Esophagus squamous epithelium (tissue), 5 donors: ENCODE measurements at regions not wholly inside any gene's neighbourhood (a gene's known extent, or its start where the extent isn't known, plus 50 kb on each side); places are given as distances from the start of the nearest gene placed in this dataset.

ENCODE experiments used
- DNase-seq: peaks from one replicate; lab custom pipeline; 2025; lab: John Stamatoyannopoulos, UW
- H3K27ac ChIP-seq, 4 donors: fragments of 200-600 bp; sonication (generic); one replicate each; pipeline ENCODE4 v1.5.1; 2016 to 2019; ENCODE audit warnings: mild to moderate bottlenecking in 1 of 4
- H3K27me3 ChIP-seq, 4 donors: fragments of 200-600 bp; sonication (generic); 1 replicate in 3 of 4; 2 replicates in 1 of 4; pipeline versions ENCODE4 v1.5.1 to v1.6.0; 2017 to 2021; ENCODE audit warnings: antibody characterized with exemption in 1 of 4
- H3K36me3 ChIP-seq, 3 donors: fragments of 200-600 bp; sonication (generic); one replicate each; pipeline ENCODE4 v1.5.1; 2016 to 2019
- H3K4me1 ChIP-seq, 3 donors: fragments of 200-600 bp; sonication (generic); one replicate each; pipeline ENCODE4 v1.5.1; 2017 to 2019
- H3K4me3 ChIP-seq, 4 donors: fragments of 200-600 bp; sonication (generic); 1 replicate in 3 of 4; 2 replicates in 1 of 4; pipeline ENCODE4 v1.5.1; 2016 to 2019; ENCODE audit warnings: mild to moderate bottlenecking in 2 of 4, moderate library complexity in 1 of 4
- H3K9me3 ChIP-seq, 3 donors: fragments of 200-600 bp; sonication (generic); one replicate each; pipeline ENCODE4 v1.5.1; 2016 to 2019
- CTCF ChIP-seq, 6 experiments: fragments of 450-650 bp in 4 of 6; fragments of 200-600 bp in 2 of 6; sonication (generic) in 2 of 6; IDR thresholded peaks; one replicate each; pipeline ENCODE4 v1.5.1; 2016 to 2019; ENCODE audit warnings: antibody characterized with exemption in 6 of 6, mild to moderate bottlenecking in 4 of 6, moderate library complexity in 4 of 6
- POLR2A ChIP-seq, 4 donors: fragments of 450-650 bp; IDR thresholded peaks; one replicate each; pipeline ENCODE4 v1.6.1; 2017; ENCODE audit warnings: antibody characterized with exemption in 4 of 4, mild to moderate bottlenecking in 4 of 4, moderate library complexity in 3 of 4
- WGBS, 2 donors: methylation state at CpG; one replicate each; pipeline ENCODE4 v1.1.5; 2018; 5-methylcytosine and 5-hydroxymethylcytosine counted together
- intact Hi-C: fragments of 100-400 bp; cut with DNase I; formaldehyde crosslinking; loops from one replicate; pipeline ENCODE4 v1.15.0; 2022
- donor health status: DM: yes; HTN: yes; CAD: no.

GRCh38 chr16:17654142-17654541, 183.4 kb upstream of the XYLT1 start:
- no peaks in the 10 kb centered on the region for H3K4me1 ChIP-seq
- H3K36me3 ChIP-seq, result no peaks in the 10 kb centered on the region
- no peaks in the 10 kb centered on the region for H3K9me3 ChIP-seq
- no peak overlapping the region for H3K27ac ChIP-seq
- TF ChIP-seq CTCF (IDR thresholded peaks at IDR 0.05) (no peak), POLR2A (IDR thresholded peaks at IDR 0.05) (no peak)
- no peak for DNase-seq
- intact Hi-C loops, result no loop called here
- no peak overlapping the region for H3K4me3 ChIP-seq
- H3K27me3 ChIP-seq, result no peaks in the 10 kb centered on the region
- 50 to 51% methylated on average over 3 to 4 of the region's 4 CpGs for WGBS, 2 donors

- intact Hi-C loops, result no loop called here
- TF ChIP-seq CTCF (IDR thresholded peaks at IDR 0.05) (no peak), POLR2A (IDR thresholded peaks at IDR 0.05) (no peak)
- Histone ChIP-seq H3K36me3 (no peaks in the 10 kb centered on the region), H3K27me3 (no peaks in the 10 kb centered on the region), H3K4me1 (no peaks in the 10 kb centered on the region), H3K27ac (no peak overlapping the region), H3K9me3 (no peaks in the 10 kb centered on the region), H3K4me3 (no peak overlapping the region)
- 66 to 71% methylated on average over 8 of the region's 8 CpGs for WGBS, 2 donors
- DNase-seq, result no peak
These were observed 177.4 kb upstream of the XYLT1 start for GRCh38 chr16:17647879-17648872.

- Histone ChIP-seq H3K27ac (no peak overlapping the region), H3K4me3 (no peak overlapping the region), H3K27me3 (no peaks in the 10 kb centered on the region), H3K4me1 (no peaks in the 10 kb centered on the region), H3K9me3 (no peaks in the 10 kb centered on the region), H3K36me3 (no peaks in the 10 kb centered on the region)
- WGBS, 2 donors, result 78 to 79% methylated on average over 2 of the region's 2 CpGs
- TF ChIP-seq CTCF (IDR thresholded peaks at IDR 0.05) (no peak), POLR2A (IDR thresholded peaks at IDR 0.05) (no peak)
- intact Hi-C loops, result no loop called here
- no peak for DNase-seq
These were observed 173.2 kb upstream of the XYLT1 start for GRCh38 chr16:17643935-17644334.

- WGBS, 2 donors, result 90 to 95% methylated on average over 2 of the region's 2 CpGs
- TF ChIP-seq CTCF (IDR thresholded peaks at IDR 0.05) (no peak), POLR2A (IDR thresholded peaks at IDR 0.05) (no peak)
- Histone ChIP-seq H3K27me3 (no peaks in the 10 kb centered on the region), H3K36me3 (no peaks in the 10 kb centered on the region), H3K4me3 (no peak overlapping the region), H3K9me3 (no peaks in the 10 kb centered on the region), H3K4me1 (peaks cover 0 to 7% (median 0%) of the 10 kb centered on the region in 3 donors), H3K27ac (no peak overlapping the region)
- intact Hi-C loops, result no loop called here
- no peak for DNase-seq
These were observed 171.2 kb upstream of the XYLT1 start for GRCh38 chr16:17641990-17642389.

GRCh38 chr16:17638134-17638533, 167.4 kb upstream of the XYLT1 start:
- no peak for DNase-seq
- Histone ChIP-seq H3K9me3 (no peaks in the 10 kb centered on the region), H3K36me3 (no peaks in the 10 kb centered on the region), H3K27me3 (no peaks in the 10 kb centered on the region), H3K4me3 (no peak overlapping the region), H3K27ac (no peak overlapping the region), H3K4me1 (peaks cover 0 to 27% (median 3%) of the 10 kb centered on the region in 3 donors)
- 52 to 55% methylated on average over 8 of the region's 8 CpGs for WGBS, 2 donors
- no peak for TF ChIP-seq CTCF (IDR thresholded peaks at IDR 0.05)
- TF ChIP-seq POLR2A (IDR thresholded peaks at IDR 0.05), result no peak
- intact Hi-C loops, result no loop called here
